IMR-90 (cell line): ENCODE measurements at regions not wholly inside any gene's neighbourhood (a gene's known extent, or its start where the extent isn't known, plus 50 kb on each side); places are given as distances from the start of the nearest gene placed in this dataset.

ENCODE experiments used
- ATAC-seq: fragments of 200-7000 bp; cut with Tn5 transposase; 2 replicates; pipeline ENCODE4 v1.9.1; 2020; ENCODE audit warnings: low read depth, mild to moderate bottlenecking, moderate library complexity
- BruUV-seq: library from RNA; stranded (reverse); fragments of 400-500 nt; replicated peaks from 2 replicates; lab custom pipeline; 2021; lab: Mats Ljungman, UMichigan
- CTCF ChIA-PET: fragments of 300-600 bp; formaldehyde crosslinking; extraction: SDS; loops from one replicate; lab custom pipeline; 2021; ENCODE audit warnings: antibody characterized with exemption; lab: Yijun Ruan, JAX
- POLR2A ChIA-PET: fragments of 300-600 bp; sonication (Branson Sonifier 250); formaldehyde crosslinking; loops from one replicate; lab custom pipeline; 2022; ENCODE audit warnings: antibody characterized with exemption; ENCODE audit not compliant: unreplicated experiment; lab: Charles Lee
- DNase-seq: peaks from one replicate; pipeline ENCODE4 v3.0.0; 2013
- H2AFZ ChIP-seq: replicated peaks from 2 replicates; pipeline ENCODE3; 2013; ENCODE audit warnings: low read length, mild to moderate bottlenecking; ENCODE audit not compliant: poor library complexity
- H2AK5ac ChIP-seq: 2 replicates; pipeline ENCODE4 v1.6.1; 2013; ENCODE audit warnings: low read depth, low read length, inconsistent platforms
- H2AK9ac ChIP-seq: replicated peaks from 2 replicates; pipeline ENCODE3; 2013; ENCODE audit warnings: mild to moderate bottlenecking, low read depth, low read length, moderate library complexity; ENCODE audit not compliant: poor library complexity
- H2BK120ac ChIP-seq: 2 replicates; pipeline ENCODE4 v1.6.1; 2013; ENCODE audit warnings: low read depth, low read length, inconsistent platforms
- H2BK15ac ChIP-seq: 3 replicates; pipeline ENCODE4 v1.6.1; 2013; ENCODE audit warnings: low read depth, low read length, inconsistent platforms
- H2BK20ac ChIP-seq: 2 replicates; pipeline ENCODE4 v1.6.1; 2013; ENCODE audit warnings: low read depth, mild to moderate bottlenecking, inconsistent platforms, low read length, moderate library complexity
- H2BK5ac ChIP-seq: 2 replicates; pipeline ENCODE4 v1.6.1; 2013; ENCODE audit warnings: mild to moderate bottlenecking, low read depth, low read length, inconsistent platforms; ENCODE audit not compliant: poor library complexity, severe bottlenecking
- H3K14ac ChIP-seq: replicated peaks from 2 replicates; pipeline ENCODE4 v1.6.1; 2013; ENCODE audit warnings: low read depth, low read length, inconsistent platforms
- H3K18ac ChIP-seq: 2 replicates; pipeline ENCODE4 v1.6.1; 2013; ENCODE audit warnings: low read depth, low read length, control low read depth
- H3K23ac ChIP-seq: 2 replicates; pipeline ENCODE4 v1.6.1; 2013; ENCODE audit warnings: low read depth, low read length, inconsistent platforms
- H3K27ac ChIP-seq: 2 replicates; pipeline ENCODE4 v1.5.1; 2013; ENCODE audit warnings: mild to moderate bottlenecking, control low read depth, low read length; ENCODE audit not compliant: insufficient read depth
- H3K27me3 ChIP-seq: 2 replicates; pipeline ENCODE4 v1.6.1; 2013; ENCODE audit warnings: low read length; ENCODE audit not compliant: control insufficient read depth, insufficient read depth
- H3K36me3 ChIP-seq: 2 replicates; pipeline ENCODE4 v1.6.1; 2013; ENCODE audit warnings: low read length, mixed read lengths; ENCODE audit not compliant: control insufficient read depth, insufficient read depth
- H3K4ac ChIP-seq: 2 replicates; pipeline ENCODE4 v1.6.1; 2013; ENCODE audit warnings: low read depth, low read length, inconsistent platforms
- H3K4me1 ChIP-seq: 2 replicates; pipeline ENCODE4 v1.6.1; 2013; ENCODE audit warnings: low read length, mixed read lengths; ENCODE audit not compliant: control insufficient read depth, insufficient read depth
- H3K4me2 ChIP-seq: 2 replicates; pipeline ENCODE4 v1.6.1; 2013; ENCODE audit warnings: low read depth, mild to moderate bottlenecking, control low read depth, low read length, moderate library complexity
- H3K4me3 ChIP-seq: 2 replicates; pipeline ENCODE4 v1.5.1; 2013; ENCODE audit warnings: low read depth, mild to moderate bottlenecking, control low read depth, low read length, moderate library complexity; ENCODE audit not compliant: insufficient read depth
- H3K56ac ChIP-seq: 2 replicates; pipeline ENCODE4 v1.6.1; 2013; ENCODE audit warnings: low read length, inconsistent platforms; ENCODE audit not compliant: insufficient read depth; ENCODE audit errors: extremely low read depth
- H3K79me1 ChIP-seq, 2 experiments: 2 replicates each; pipeline ENCODE4 v1.6.1; 2013; ENCODE audit warnings: low read length in 2 of 2, inconsistent platforms in 1 of 2, low read depth in 1 of 2
- H3K9ac ChIP-seq: 2 replicates; pipeline ENCODE4 v1.6.1; 2013; ENCODE audit warnings: low read depth, low read length, control low read depth
- H3K9me1 ChIP-seq: 2 replicates; pipeline ENCODE4 v1.6.1; 2013; ENCODE audit warnings: low read length, inconsistent platforms; ENCODE audit not compliant: insufficient read depth
- H3K9me3 ChIP-seq: 2 replicates; pipeline ENCODE4 v1.6.1; 2013; ENCODE audit warnings: low read length; ENCODE audit not compliant: control insufficient read depth, insufficient read depth
- H4K20me1 ChIP-seq: 2 replicates; pipeline ENCODE4 v1.6.1; 2013; ENCODE audit warnings: low read length, inconsistent platforms; ENCODE audit not compliant: insufficient read depth
- H4K5ac ChIP-seq: 2 replicates; pipeline ENCODE4 v1.6.1; 2013; ENCODE audit warnings: mild to moderate bottlenecking, low read depth, low read length, control low read depth
- H4K8ac ChIP-seq, 2 experiments: 2 replicates each; pipeline ENCODE4 v1.6.1; 2013; ENCODE audit warnings: low read depth in 2 of 2, low read length in 2 of 2, control low read depth in 1 of 2, inconsistent platforms in 1 of 2
- H4K91ac ChIP-seq: 2 replicates; pipeline ENCODE4 v1.6.1; 2013; ENCODE audit warnings: low read depth, low read length, inconsistent platforms; ENCODE audit not compliant: insufficient read depth
- CEBPB ChIP-seq: IDR thresholded peaks from 2 replicates; pipeline ENCODE4 v1.6.1; 2012; ENCODE audit warnings: low read depth, low read length, improper control_type of control experiment
- MAFK ChIP-seq: IDR thresholded peaks from 2 replicates; pipeline ENCODE4 v1.6.1; 2012; ENCODE audit warnings: low read depth, low read length, improper control_type of control experiment
- MXI1 ChIP-seq: IDR thresholded peaks from 2 replicates; pipeline ENCODE4 v1.6.1; 2012; ENCODE audit warnings: low read depth, mild to moderate bottlenecking, low read length, moderate library complexity, borderline replicate concordance
- NFE2L2 ChIP-seq: fragments of 150-350 bp; IDR thresholded peaks from 2 replicates; pipeline ENCODE4 v1.6.1; 2016; ENCODE audit warnings: low read depth, mild to moderate bottlenecking, low read length
- RAD21 ChIP-seq: IDR thresholded peaks from 2 replicates; pipeline ENCODE4 v1.6.1; 2012; ENCODE audit warnings: low read length, improper control_type of control experiment
- SMC3 ChIP-seq: fragments of 150-350 bp; IDR thresholded peaks from 2 replicates; pipeline ENCODE4 v1.6.1; 2016; ENCODE audit warnings: low read depth, mild to moderate bottlenecking, antibody characterized with exemption, low read length, moderate library complexity
- WGBS, 2 experiments: methylation state at CpG; one replicate each; pipeline versions ENCODE4 v1.1.5 to v1.1.7; 2013; ENCODE audit warnings: missing lambda C conversion rate in 2 of 2; ENCODE audit not compliant: insufficient read length in 1 of 2; ENCODE audit errors: extremely low coverage in 2 of 2; 5-methylcytosine and 5-hydroxymethylcytosine counted together
- dilution Hi-C: fragments of 300-500 bp; cut with HindIII; formaldehyde crosslinking; loops from one replicate; pipeline ENCODE4 v1.14.3; 2018; ENCODE audit warnings: low sequenced_read_pairs; ENCODE audit not compliant: unreplicated experiment
- in situ Hi-C: fragments of 300-500 bp; cut with MboI; formaldehyde crosslinking; loops from 3 replicates; pipeline ENCODE4 v1.14.3; 2019; ENCODE audit warnings: low sequenced_read_pairs, inconsistent platforms, mixed read lengths
- intact Hi-C: fragments of 100-400 bp; cut with micrococcal nuclease; formaldehyde crosslinking; loops from 2 replicates; pipeline ENCODE4 v1.10.0; 2022
- TF ChIP-seq, protein P1 (sequence below): conservative IDR thresholded peaks from 2 replicates; pipeline ENCODE4 v1.5.1; 2012; ENCODE audit warnings: mild to moderate bottlenecking, low read depth, low read length, improper control_type of control experiment
- TF ChIP-seq, protein P2 (sequence below): fragments of 150-350 bp; IDR thresholded peaks from 2 replicates; pipeline ENCODE4 v1.6.1; 2017; ENCODE audit warnings: mild to moderate bottlenecking, antibody characterized with exemption, low read length, low read depth

DNA sequence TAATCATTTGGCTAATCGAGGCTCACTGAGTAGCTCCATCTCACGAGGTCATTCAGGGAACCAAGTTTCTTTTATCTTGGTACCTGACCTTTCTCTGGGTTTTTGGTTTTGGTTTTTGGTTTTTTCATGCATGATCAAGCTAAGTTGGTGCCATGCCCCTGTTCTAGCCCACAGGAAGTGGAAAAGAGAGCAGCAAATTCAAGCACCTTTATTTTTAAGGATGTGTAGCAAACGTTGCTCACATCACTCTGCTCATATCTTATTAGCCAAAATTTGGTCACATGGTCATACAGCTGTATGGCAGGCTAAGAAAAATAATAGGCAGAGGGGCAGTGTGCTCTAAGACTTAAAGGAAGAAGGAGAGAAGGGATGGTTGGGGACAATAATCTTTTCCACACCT lies 593.5 kb downstream of the DIAPH3 start:
- H3K79me1 ChIP-seq = no peaks in the 10 kb centered on the region
- dilution Hi-C loops = no loop called here
- H2AK9ac ChIP-seq = no peak overlapping the region
- ATAC-seq (no peak), DNase-seq (no peak)
- no CpG with 5 or more reads among the region's 3 CpGs for WGBS, 2 experiments
- H4K8ac ChIP-seq = no peak overlapping the region
- H3K18ac ChIP-seq = no peak overlapping the region
- intact Hi-C loops = no loop called here
- no peak overlapping the region for H3K23ac ChIP-seq
- H3K27me3 ChIP-seq = peaks cover 2% of the 10 kb centered on the region
- no peaks in the 10 kb centered on the region for H4K20me1 ChIP-seq
- no peaks in the 10 kb centered on the region; the same call in 1 of the 2 replicates for H3K9me3 ChIP-seq
- H3K36me3 ChIP-seq = no peaks in the 10 kb centered on the region
- H3K14ac ChIP-seq = no peak overlapping the region
- H2AFZ ChIP-seq = no peak overlapping the region
- H3K4ac ChIP-seq = no peak overlapping the region
- no peak overlapping the region for H3K9ac ChIP-seq
- no peak overlapping the region for H3K27ac ChIP-seq
- H3K4me2 ChIP-seq = no peak overlapping the region
- H3K9me1 ChIP-seq = no peaks in the 10 kb centered on the region
- no peak overlapping the region for H4K5ac ChIP-seq
- no peak overlapping the region for H4K91ac ChIP-seq
- in situ Hi-C loops = no loop called here
- TF ChIP-seq, protein P1, sequence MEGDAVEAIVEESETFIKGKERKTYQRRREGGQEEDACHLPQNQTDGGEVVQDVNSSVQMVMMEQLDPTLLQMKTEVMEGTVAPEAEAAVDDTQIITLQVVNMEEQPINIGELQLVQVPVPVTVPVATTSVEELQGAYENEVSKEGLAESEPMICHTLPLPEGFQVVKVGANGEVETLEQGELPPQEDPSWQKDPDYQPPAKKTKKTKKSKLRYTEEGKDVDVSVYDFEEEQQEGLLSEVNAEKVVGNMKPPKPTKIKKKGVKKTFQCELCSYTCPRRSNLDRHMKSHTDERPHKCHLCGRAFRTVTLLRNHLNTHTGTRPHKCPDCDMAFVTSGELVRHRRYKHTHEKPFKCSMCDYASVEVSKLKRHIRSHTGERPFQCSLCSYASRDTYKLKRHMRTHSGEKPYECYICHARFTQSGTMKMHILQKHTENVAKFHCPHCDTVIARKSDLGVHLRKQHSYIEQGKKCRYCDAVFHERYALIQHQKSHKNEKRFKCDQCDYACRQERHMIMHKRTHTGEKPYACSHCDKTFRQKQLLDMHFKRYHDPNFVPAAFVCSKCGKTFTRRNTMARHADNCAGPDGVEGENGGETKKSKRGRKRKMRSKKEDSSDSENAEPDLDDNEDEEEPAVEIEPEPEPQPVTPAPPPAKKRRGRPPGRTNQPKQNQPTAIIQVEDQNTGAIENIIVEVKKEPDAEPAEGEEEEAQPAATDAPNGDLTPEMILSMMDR = no peak
- TF ChIP-seq, protein P2, sequence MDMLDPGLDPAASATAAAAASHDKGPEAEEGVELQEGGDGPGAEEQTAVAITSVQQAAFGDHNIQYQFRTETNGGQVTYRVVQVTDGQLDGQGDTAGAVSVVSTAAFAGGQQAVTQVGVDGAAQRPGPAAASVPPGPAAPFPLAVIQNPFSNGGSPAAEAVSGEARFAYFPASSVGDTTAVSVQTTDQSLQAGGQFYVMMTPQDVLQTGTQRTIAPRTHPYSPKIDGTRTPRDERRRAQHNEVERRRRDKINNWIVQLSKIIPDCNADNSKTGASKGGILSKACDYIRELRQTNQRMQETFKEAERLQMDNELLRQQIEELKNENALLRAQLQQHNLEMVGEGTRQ = no peak
- TF ChIP-seq MAFK = no peak
- no peak for TF ChIP-seq RAD21
- no peak for TF ChIP-seq NFE2L2
- TF ChIP-seq SMC3 = no peak
- TF ChIP-seq MXI1 = no peak
- TF ChIP-seq CEBPB = no peak
- H2AK5ac ChIP-seq = no peak overlapping the region
- no peak overlapping the region for H3K56ac ChIP-seq
- no TSS peak for BruUV-seq
- no peak overlapping the region for H2BK5ac ChIP-seq
- no peak overlapping the region for H2BK15ac ChIP-seq
- no peak overlapping the region for H2BK20ac ChIP-seq
- ChIA-PET POLR2A (no interaction called here), CTCF (no interaction called here)
- no peak overlapping the region for H2BK120ac ChIP-seq
- H3K4me1 ChIP-seq = no peaks in the 10 kb centered on the region
- no peak overlapping the region for H3K4me3 ChIP-seq
